ENCODE measurements at regions not wholly inside any gene's neighbourhood (a gene's known extent, or its start where the extent isn't known, plus 50 kb on each side); places are given as distances from the start of the nearest gene placed in this dataset.
"Not testable (repeated sequence)": the region's sequence is repeated elsewhere in the genome, so short reads cannot be mapped to it uniquely, and the experiment has no call there.

GRCh38 chr11:39363571-39363970 lies 2095.9 kb downstream of the LRRC4C start:
- TF ChIP-seq CTCF (IDR thresholded peaks at IDR 0.05; ENCODE audit: insufficient read depth, low read depth, low read length), result no peak
- POLR2A ChIA-PET, result no interaction called here
- H3K36me3 ChIP-seq (ENCODE audit: control insufficient read depth, insufficient read depth, low read length), result no peaks in the 10 kb centered on the region
- CTCF ChIA-PET, result no interaction called here
- H3K27me3 ChIP-seq (ENCODE audit: control insufficient read depth, insufficient read depth, low read length), result no peaks in the 10 kb centered on the region
- no peak for DNase-seq (ENCODE audit: low read depth)
- no peak overlapping the region for H3K4me3 ChIP-seq (ENCODE audit: low read depth, low read length)

DNA sequence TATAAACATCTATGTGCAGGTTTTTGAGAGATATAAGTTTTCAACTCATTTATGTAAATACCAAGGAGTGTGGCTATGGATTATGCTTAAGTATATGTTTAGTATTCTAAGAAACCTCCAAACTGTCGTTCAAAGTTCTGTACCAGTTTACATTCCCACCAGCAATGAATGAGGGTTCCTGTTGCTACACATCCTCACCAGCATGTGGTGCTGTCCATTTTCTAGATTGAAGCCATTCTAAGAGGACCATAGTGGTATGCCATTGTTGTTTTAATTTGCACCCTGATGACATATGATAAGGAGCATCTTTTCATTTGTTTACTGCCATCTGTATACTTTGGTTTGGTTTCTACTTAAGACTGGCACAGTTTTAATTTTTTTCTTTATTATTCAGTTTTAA lies 2097.9 kb downstream of the LRRC4C start:
- no peak for DNase-seq (ENCODE audit: low read depth)
- CTCF ChIA-PET, result no interaction called here

DNA sequence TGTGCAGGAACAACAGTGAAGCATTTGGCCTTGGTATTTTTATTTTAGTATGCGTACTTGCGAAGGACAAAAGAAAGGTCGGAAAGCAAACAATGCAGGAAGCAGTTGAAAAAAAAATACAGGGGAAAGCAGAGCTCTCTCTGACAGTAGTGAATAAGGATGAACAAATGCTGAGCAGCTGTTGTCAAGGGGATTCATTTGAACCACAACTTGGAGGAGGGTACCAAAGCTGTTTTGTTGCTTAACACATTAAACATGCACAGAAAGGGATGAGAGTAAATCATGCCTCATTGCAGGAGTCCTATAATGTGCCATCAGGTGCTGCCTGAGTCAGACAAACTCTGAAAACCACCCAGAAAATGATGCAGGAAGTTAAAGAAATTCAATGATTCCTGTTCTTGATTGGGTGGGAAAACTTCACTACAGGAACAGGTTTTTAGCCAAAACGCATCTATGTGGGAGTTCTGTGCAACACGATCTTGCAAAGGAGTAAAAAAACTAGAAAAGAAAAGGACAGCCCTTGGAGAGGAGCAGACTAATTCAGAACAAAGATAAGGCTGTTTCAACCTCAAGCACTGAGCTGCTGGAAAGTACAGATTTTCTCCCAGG lies 2113.5 kb downstream of the LRRC4C start:
- Histone ChIP-seq H3K36me3 (ENCODE audit: control insufficient read depth, insufficient read depth, low read length) (no peaks in the 10 kb centered on the region), H3K27me3 (ENCODE audit: control insufficient read depth, insufficient read depth, low read length) (no peaks in the 10 kb centered on the region), H3K4me3 (ENCODE audit: low read depth, low read length) (no peak overlapping the region)
- no peak for DNase-seq (ENCODE audit: low read depth)
- ChIA-PET POLR2A (no interaction called here), CTCF (interaction anchor here (1.1 kb wide), 1 partner anchor 11 kb away, joined by 3 read pairs; no protein-coding TSS in a partner anchor)
- TF ChIP-seq CTCF (IDR thresholded peaks at IDR 0.05; ENCODE audit: insufficient read depth, low read depth, low read length), result no peak

More for the DNA sequence above, 2097.9 kb downstream of the LRRC4C start:
- Histone ChIP-seq H3K27me3 (ENCODE audit: control insufficient read depth, insufficient read depth, low read length) (no peaks in the 10 kb centered on the region), H3K36me3 (ENCODE audit: control insufficient read depth, insufficient read depth, low read length) (no peaks in the 10 kb centered on the region), H3K4me3 (ENCODE audit: low read depth, low read length) (no peak overlapping the region)
- no peak for TF ChIP-seq CTCF (IDR thresholded peaks at IDR 0.05; ENCODE audit: insufficient read depth, low read depth, low read length)
- POLR2A ChIA-PET, result no interaction called here

- POLR2A ChIA-PET, result no interaction called here
- no peaks in the 10 kb centered on the region for H3K36me3 ChIP-seq (ENCODE audit: control insufficient read depth, insufficient read depth, low read length)
- no peaks in the 10 kb centered on the region for H3K27me3 ChIP-seq (ENCODE audit: control insufficient read depth, insufficient read depth, low read length)
- H3K4me3 ChIP-seq (ENCODE audit: low read depth, low read length), result no peak overlapping the region
- no peak for DNase-seq (ENCODE audit: low read depth)
- CTCF ChIA-PET, result no interaction called here
- no peak for TF ChIP-seq CTCF (IDR thresholded peaks at IDR 0.05; ENCODE audit: insufficient read depth, low read depth, low read length)
These were observed 2118.0 kb downstream of the LRRC4C start for GRCh38 chr11:39341461-39341860.

DNA sequence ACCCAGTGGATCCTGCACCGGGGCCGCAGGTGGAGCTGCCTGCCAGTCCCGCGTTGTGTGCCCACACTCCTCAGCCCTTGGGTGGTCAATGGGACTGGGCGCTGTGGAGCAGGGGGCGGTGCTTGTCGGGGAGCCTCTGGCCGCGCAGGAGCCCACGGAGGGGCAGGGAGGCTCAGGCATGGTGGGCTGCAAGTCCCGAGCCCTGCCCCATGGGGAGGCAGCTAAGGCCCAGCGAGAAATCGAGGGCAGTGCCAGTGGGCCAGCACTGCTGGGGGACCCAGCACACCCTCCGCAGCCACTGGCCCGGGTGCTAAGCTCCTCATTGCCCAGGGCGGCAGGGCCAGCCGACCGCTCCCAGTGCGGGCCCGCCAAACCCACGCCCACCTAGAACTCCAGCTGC lies 2126.4 kb downstream of the LRRC4C start:
- H3K27me3 ChIP-seq (ENCODE audit: control insufficient read depth, insufficient read depth, low read length); H3K36me3 ChIP-seq (ENCODE audit: control insufficient read depth, insufficient read depth, low read length); CTCF ChIA-PET; POLR2A ChIA-PET; H3K4me3 ChIP-seq (ENCODE audit: low read depth, low read length); DNase-seq (ENCODE audit: low read depth): not testable (repeated sequence)

- POLR2A ChIA-PET, result no interaction called here
- H3K36me3 ChIP-seq (ENCODE audit: control insufficient read depth, insufficient read depth, low read length), result no peaks in the 10 kb centered on the region
These were observed 2132.2 kb downstream of the LRRC4C start for GRCh38 chr11:39327302-39327701.

DNA sequence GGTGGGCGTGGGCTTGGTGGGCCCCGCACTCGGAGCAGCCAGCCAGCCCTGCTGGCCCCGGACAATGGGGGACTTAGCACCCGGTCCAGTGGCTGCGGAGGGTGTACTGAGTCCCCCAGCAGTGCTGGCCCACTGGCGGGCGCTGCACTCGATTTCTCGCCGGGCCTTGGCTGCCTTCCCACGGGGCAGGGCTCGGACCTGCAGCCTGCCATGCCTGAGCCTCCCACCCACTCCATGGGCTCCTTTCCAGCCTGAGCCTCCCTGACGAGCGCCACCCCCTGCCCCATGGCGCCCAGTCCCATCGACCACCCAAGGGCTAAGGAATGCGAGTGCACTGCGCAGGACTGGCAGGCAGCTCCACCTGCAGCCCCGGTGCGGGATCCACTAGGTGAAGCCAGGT lies 2147.6 kb downstream of the LRRC4C start:
- H3K4me3 ChIP-seq (ENCODE audit: low read depth, low read length); CTCF ChIA-PET; DNase-seq (ENCODE audit: low read depth); H3K36me3 ChIP-seq (ENCODE audit: control insufficient read depth, insufficient read depth, low read length); POLR2A ChIA-PET; H3K27me3 ChIP-seq (ENCODE audit: control insufficient read depth, insufficient read depth, low read length): not testable (repeated sequence)

More at GRCh38 chr11:39327302-39327701, 2132.2 kb downstream of the LRRC4C start:
- CTCF ChIA-PET, result no interaction called here
- no peak overlapping the region for H3K4me3 ChIP-seq (ENCODE audit: low read depth, low read length)
- DNase-seq (ENCODE audit: low read depth), result no peak
- H3K27me3 ChIP-seq (ENCODE audit: control insufficient read depth, insufficient read depth, low read length), result no peaks in the 10 kb centered on the region
- no peak for TF ChIP-seq CTCF (IDR thresholded peaks at IDR 0.05; ENCODE audit: insufficient read depth, low read depth, low read length)
